Neuron (in vitro differentiated cells): ENCODE measurements at regions not wholly inside any gene's neighbourhood (a gene's known extent, or its start where the extent isn't known, plus 50 kb on each side); places are given as distances from the start of the nearest gene placed in this dataset.

ENCODE experiments used
- H2AFZ ChIP-seq: one replicate; pipeline ENCODE4 v1.6.1; 2013; ENCODE audit warnings: low read depth, mild to moderate bottlenecking, inconsistent platforms, low read length, moderate library complexity
- H3K27me3 ChIP-seq: one replicate; pipeline ENCODE4 v1.6.1; 2013; ENCODE audit warnings: low read length; ENCODE audit not compliant: insufficient read depth
- H3K36me3 ChIP-seq: one replicate; pipeline ENCODE4 v1.6.1; 2013; ENCODE audit warnings: low read length; ENCODE audit not compliant: insufficient read depth
- H3K4me1 ChIP-seq: one replicate; pipeline ENCODE4 v1.6.1; 2013; ENCODE audit warnings: low read length; ENCODE audit not compliant: insufficient read depth
- H3K4me3 ChIP-seq: 2 replicates; pipeline ENCODE4 v1.5.1; 2013; ENCODE audit warnings: mild to moderate bottlenecking, low read length, moderate library complexity
- H3K9me3 ChIP-seq: one replicate; pipeline ENCODE4 v1.6.1; 2013; ENCODE audit warnings: low read length

GRCh38 chr5:56543441-56544388 is 271.6 kb upstream of the MAP3K1 start:
- Histone ChIP-seq H3K4me3 (no peak overlapping the region), H3K4me1 (no peaks in the 10 kb centered on the region), H3K9me3 (no peaks in the 10 kb centered on the region), H3K36me3 (no peaks in the 10 kb centered on the region), H3K27me3 (no peaks in the 10 kb centered on the region), H2AFZ (no peak overlapping the region)

DNA sequence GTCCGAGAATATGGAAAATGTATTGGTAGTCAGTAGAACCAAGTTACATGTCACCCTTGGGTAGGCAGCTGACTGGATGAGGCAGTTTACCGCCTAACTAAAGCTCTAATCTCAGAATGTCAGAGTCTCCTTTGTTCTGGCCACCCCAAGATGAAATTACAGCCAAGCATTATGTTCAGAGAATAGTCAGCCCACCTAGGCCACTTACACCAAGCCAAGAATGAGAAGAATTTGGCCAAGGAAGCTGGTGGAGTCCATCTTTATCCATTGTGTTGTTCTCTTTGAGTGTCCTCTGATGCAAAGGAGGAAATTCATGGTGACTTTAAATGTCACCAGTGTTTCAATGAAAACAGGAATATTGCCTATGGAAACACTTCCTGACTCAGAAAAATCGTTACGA is 275.1 kb upstream of the MAP3K1 start:
- H3K27me3 ChIP-seq, result no peaks in the 10 kb centered on the region
- H3K9me3 ChIP-seq, result no peaks in the 10 kb centered on the region
- H2AFZ ChIP-seq, result no peak overlapping the region
- H3K4me1 ChIP-seq, result no peaks in the 10 kb centered on the region
- no peak overlapping the region for H3K4me3 ChIP-seq
- H3K36me3 ChIP-seq, result no peaks in the 10 kb centered on the region

DNA sequence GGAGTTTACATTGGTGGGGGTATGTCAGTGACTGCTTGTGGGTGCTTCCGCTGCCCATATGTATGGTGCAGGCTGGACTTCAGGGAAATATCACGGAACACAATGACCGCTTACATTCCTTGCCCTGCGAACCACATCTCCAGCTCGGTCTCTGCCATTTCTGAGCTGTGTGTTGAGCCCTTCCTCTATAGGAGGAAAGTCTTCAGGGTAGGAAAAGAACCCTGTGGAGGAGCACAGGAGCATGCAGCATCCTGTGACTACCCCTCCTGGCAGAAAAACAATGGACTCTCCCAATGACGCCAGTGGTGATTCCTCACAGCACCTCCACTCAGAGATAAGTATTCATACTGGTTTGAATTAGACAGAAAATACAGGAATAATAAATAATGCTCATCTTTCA is 276.8 kb upstream of the MAP3K1 start:
- H3K9me3 ChIP-seq, result no peaks in the 10 kb centered on the region
- H3K36me3 ChIP-seq, result no peaks in the 10 kb centered on the region
- H2AFZ ChIP-seq, result no peak overlapping the region
- H3K4me3 ChIP-seq, result no peak overlapping the region
- H3K4me1 ChIP-seq, result no peaks in the 10 kb centered on the region
- no peaks in the 10 kb centered on the region for H3K27me3 ChIP-seq

DNA sequence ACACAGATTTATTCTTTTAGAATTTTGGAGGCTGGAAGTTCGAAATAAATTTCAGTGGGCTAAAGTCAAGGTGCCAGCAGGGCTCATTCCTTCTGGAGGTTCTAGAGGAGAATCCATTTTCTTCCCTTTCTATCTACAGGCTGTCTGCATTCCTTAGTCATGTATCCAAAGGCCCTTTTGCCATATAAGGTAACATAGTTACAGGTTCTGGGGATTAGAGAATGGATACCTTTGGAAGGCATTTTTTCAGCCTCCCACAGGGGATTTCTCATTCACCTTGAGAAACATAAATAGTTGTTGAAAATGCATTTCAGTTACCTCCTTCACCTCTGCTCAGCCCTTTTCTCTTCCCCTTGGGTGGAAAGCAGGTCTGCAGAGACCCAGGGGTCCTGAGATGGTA is 280.0 kb upstream of the MAP3K1 start:
- Histone ChIP-seq H3K4me1 (no peaks in the 10 kb centered on the region), H3K9me3 (no peaks in the 10 kb centered on the region), H3K36me3 (no peaks in the 10 kb centered on the region), H2AFZ (no peak overlapping the region), H3K4me3 (no peak overlapping the region), H3K27me3 (no peaks in the 10 kb centered on the region)

DNA sequence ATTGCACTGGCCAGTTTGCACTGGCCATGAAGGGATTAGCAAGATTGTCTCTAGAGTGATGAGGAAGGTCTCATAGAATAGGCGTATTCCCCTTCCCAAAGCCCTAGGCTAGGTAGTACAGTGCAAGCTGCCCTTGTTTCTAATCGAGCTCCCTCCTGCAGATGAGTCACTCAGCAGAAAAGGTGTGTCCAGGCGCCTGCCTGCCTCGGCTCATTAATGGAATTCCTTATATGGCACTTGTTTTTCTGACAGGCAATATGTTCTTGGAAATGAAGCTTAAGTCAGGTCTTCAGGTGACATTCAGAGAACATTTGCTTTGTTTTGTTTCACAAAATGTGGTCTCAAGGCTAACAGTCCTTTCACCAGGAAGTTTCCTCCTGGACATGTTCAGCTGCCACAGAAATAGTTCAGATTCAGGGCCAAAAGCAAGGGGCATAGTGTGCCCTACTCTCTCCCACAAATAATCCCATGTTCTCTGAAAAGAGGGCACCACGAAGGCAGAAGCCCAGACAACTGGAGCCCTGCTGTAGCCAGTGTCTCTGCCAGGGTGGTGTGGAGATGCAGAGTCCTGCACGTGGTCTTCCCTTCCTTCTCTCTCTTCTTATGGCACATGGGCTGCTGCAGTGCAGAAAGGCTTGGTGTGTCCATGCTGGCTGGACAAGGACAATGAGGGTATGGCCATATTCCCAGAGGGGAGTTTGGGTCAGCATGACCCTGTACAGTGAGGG is 281.1 kb upstream of the MAP3K1 start:
- H3K27me3 ChIP-seq, result no peaks in the 10 kb centered on the region
- no peak overlapping the region for H2AFZ ChIP-seq
- H3K4me3 ChIP-seq, result no peak overlapping the region
- H3K4me1 ChIP-seq, result no peaks in the 10 kb centered on the region
- H3K36me3 ChIP-seq, result no peaks in the 10 kb centered on the region
- H3K9me3 ChIP-seq, result no peaks in the 10 kb centered on the region

GRCh38 chr5:56532466-56532865 is 282.9 kb upstream of the MAP3K1 start:
- Histone ChIP-seq H3K36me3 (no peaks in the 10 kb centered on the region), H3K4me1 (no peaks in the 10 kb centered on the region), H3K4me3 (no peak overlapping the region), H2AFZ (no peak overlapping the region), H3K9me3 (no peaks in the 10 kb centered on the region), H3K27me3 (no peaks in the 10 kb centered on the region)

- no peaks in the 10 kb centered on the region for H3K36me3 ChIP-seq
- H2AFZ ChIP-seq, result no peak overlapping the region
- no peak overlapping the region for H3K4me3 ChIP-seq
- no peaks in the 10 kb centered on the region for H3K27me3 ChIP-seq
- no peaks in the 10 kb centered on the region for H3K9me3 ChIP-seq
- H3K4me1 ChIP-seq, result no peaks in the 10 kb centered on the region
Observed at GRCh38 chr5:56530626-56531138, 284.7 kb upstream of the MAP3K1 start.

GRCh38 chr5:56529666-56530430 is 285.5 kb upstream of the MAP3K1 start:
- Histone ChIP-seq H3K4me3 (no peak overlapping the region), H3K4me1 (no peaks in the 10 kb centered on the region), H3K27me3 (no peaks in the 10 kb centered on the region), H3K36me3 (no peaks in the 10 kb centered on the region), H3K9me3 (no peaks in the 10 kb centered on the region), H2AFZ (no peak overlapping the region)

DNA sequence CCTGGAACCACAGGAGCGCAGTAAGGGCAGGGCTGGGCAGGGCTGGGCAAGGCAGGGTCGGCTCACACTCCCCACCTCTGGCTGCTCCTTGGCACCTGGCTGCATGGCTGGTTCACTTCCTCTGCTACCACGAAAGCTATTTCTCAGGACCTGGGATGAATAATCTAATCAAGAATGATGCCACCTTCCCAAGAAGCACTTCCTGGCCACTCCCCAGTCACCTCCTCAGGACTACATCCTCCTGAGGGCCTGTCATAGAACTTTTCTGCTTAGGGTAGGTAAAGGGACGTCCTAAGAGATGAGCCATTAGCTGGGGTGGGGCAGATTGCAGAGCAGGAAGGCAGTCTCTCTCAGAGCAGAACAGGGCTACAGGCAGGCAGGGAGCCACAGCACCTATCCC is 288.2 kb upstream of the MAP3K1 start:
- no peak overlapping the region for H2AFZ ChIP-seq
- no peaks in the 10 kb centered on the region for H3K9me3 ChIP-seq
- no peaks in the 10 kb centered on the region for H3K36me3 ChIP-seq

GRCh38 chr5:56525113-56525512 is 290.2 kb upstream of the MAP3K1 start:
- Histone ChIP-seq H3K36me3 (no peaks in the 10 kb centered on the region), H3K4me1 (peaks cover 5% of the 10 kb centered on the region), H3K4me3 (no peak overlapping the region), H3K9me3 (no peaks in the 10 kb centered on the region), H2AFZ (no peak overlapping the region), H3K27me3 (no peaks in the 10 kb centered on the region)

More for the DNA sequence above, 288.2 kb upstream of the MAP3K1 start:
- H3K4me1 ChIP-seq, result peaks cover 5% of the 10 kb centered on the region
- no peak overlapping the region for H3K4me3 ChIP-seq
- no peaks in the 10 kb centered on the region for H3K27me3 ChIP-seq

- H3K4me1 ChIP-seq, result peaks cover 5% of the 10 kb centered on the region
- no peaks in the 10 kb centered on the region for H3K9me3 ChIP-seq
- no peak overlapping the region for H2AFZ ChIP-seq
- H3K36me3 ChIP-seq, result no peaks in the 10 kb centered on the region
- no peaks in the 10 kb centered on the region for H3K27me3 ChIP-seq
- no peak overlapping the region for H3K4me3 ChIP-seq
Observed at GRCh38 chr5:56523790-56524575, 290.9 kb upstream of the ANKRD55 start.

DNA sequence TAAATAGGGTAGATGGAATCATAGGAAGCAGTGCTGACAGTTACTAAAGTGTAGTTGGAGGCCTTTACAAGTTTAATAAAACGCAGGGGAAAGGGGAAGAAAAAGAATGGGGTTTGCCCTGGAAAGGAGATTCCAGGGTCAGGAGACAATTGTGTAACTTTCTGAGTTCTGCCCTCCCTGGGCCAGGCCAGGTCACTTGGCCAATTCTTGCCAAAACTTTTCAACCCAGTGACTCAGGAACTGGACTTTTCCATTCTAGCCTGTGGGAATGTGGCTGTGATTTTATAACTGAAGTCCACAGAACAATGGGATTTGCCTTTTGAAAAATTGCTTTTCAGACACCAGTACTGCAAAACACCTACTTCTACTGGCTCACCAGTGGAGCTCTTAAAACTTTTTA is 289.8 kb upstream of the ANKRD55 start:
- no peaks in the 10 kb centered on the region for H3K9me3 ChIP-seq
- H3K36me3 ChIP-seq, result no peaks in the 10 kb centered on the region
- peaks cover 5% of the 10 kb centered on the region for H3K4me1 ChIP-seq
- no peak overlapping the region for H3K4me3 ChIP-seq
- no peaks in the 10 kb centered on the region for H3K27me3 ChIP-seq
- H2AFZ ChIP-seq, result no peak overlapping the region
